ENCODE measurements at regions not wholly inside any gene's neighbourhood (a gene's known extent, or its start where the extent isn't known, plus 50 kb on each side); places are given as distances from the start of the nearest gene placed in this dataset.
"Not testable (repeated sequence)": the region's sequence is repeated elsewhere in the genome, so short reads cannot be mapped to it uniquely, and the experiment has no call there.

- Histone ChIP-seq H3K9me3 (no peaks in the 10 kb centered on the region), H3K36me3 (ENCODE audit: low read depth) (no peaks in the 10 kb centered on the region), H3K4me1 (ENCODE audit: low read depth) (no peaks in the 10 kb centered on the region), H3K4me3 (no peak overlapping the region)
- ATAC-seq (no peak), DNase-seq (no peak)
- intact Hi-C loops (cut with DNase I, micrococcal nuclease): no loop called here
- TF ChIP-seq, protein P1, sequence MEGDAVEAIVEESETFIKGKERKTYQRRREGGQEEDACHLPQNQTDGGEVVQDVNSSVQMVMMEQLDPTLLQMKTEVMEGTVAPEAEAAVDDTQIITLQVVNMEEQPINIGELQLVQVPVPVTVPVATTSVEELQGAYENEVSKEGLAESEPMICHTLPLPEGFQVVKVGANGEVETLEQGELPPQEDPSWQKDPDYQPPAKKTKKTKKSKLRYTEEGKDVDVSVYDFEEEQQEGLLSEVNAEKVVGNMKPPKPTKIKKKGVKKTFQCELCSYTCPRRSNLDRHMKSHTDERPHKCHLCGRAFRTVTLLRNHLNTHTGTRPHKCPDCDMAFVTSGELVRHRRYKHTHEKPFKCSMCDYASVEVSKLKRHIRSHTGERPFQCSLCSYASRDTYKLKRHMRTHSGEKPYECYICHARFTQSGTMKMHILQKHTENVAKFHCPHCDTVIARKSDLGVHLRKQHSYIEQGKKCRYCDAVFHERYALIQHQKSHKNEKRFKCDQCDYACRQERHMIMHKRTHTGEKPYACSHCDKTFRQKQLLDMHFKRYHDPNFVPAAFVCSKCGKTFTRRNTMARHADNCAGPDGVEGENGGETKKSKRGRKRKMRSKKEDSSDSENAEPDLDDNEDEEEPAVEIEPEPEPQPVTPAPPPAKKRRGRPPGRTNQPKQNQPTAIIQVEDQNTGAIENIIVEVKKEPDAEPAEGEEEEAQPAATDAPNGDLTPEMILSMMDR (IDR thresholded peaks at IDR 0.05): no peak
Measured at GRCh38 chr6:103819509-103819908, 1040.2 kb downstream of the HACE1 start.

DNA sequence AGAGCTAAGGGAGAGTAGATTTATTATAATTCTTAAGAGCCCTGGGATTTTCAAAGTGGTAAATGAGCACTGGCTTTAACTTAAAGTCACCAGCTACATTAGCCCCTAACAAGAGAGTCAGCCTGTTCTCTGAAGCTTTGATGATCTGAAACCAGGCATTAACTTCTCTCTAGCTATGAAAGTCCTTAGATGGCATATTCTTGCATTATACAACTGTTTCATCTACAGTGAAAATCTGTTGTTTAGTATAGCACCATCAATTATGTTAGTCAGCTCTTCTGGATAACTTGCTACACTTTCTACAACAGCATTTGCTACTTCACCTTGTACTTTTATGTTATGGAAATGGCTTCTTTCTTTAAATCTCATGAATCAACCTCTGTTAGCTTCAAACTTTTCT is 1046.7 kb downstream of the HACE1 start:
- DNase-seq (no peak), ATAC-seq (no peak)
- Histone ChIP-seq H3K9me3 (no peaks in the 10 kb centered on the region), H3K4me3 (no peak overlapping the region), H3K36me3 (ENCODE audit: low read depth) (no peaks in the 10 kb centered on the region), H3K4me1 (ENCODE audit: low read depth) (no peaks in the 10 kb centered on the region)
- TF ChIP-seq, protein P1 (IDR thresholded peaks at IDR 0.05): no peak
- intact Hi-C loops (cut with DNase I, micrococcal nuclease): no loop called here

GRCh38 chr6:103801901-103802479 is 1057.7 kb downstream of the HACE1 start:
- intact Hi-C loops (cut with DNase I, micrococcal nuclease); H3K36me3 ChIP-seq (ENCODE audit: low read depth); H3K4me3 ChIP-seq; DNase-seq; H3K4me1 ChIP-seq (ENCODE audit: low read depth); ATAC-seq; H3K9me3 ChIP-seq: not testable (repeated sequence)

- Histone ChIP-seq H3K4me3 (no peak overlapping the region), H3K4me1 (ENCODE audit: low read depth) (no peaks in the 10 kb centered on the region), H3K36me3 (ENCODE audit: low read depth) (no peaks in the 10 kb centered on the region), H3K9me3 (no peaks in the 10 kb centered on the region)
- intact Hi-C loops (cut with DNase I, micrococcal nuclease): no loop called here
- no peak for DNase-seq
- TF ChIP-seq, protein P1 (IDR thresholded peaks at IDR 0.05): no peak
- no peak for ATAC-seq
Measured at GRCh38 chr6:103799971-103800670, 1059.6 kb downstream of the HACE1 start.

GRCh38 chr6:103798166-103798565 is 1061.6 kb downstream of the HACE1 start:
- Histone ChIP-seq H3K4me1 (ENCODE audit: low read depth) (no peaks in the 10 kb centered on the region), H3K36me3 (ENCODE audit: low read depth) (no peaks in the 10 kb centered on the region), H3K9me3 (no peaks in the 10 kb centered on the region), H3K4me3 (no peak overlapping the region)
- ATAC-seq (no peak), DNase-seq (no peak)
- TF ChIP-seq, protein P1 (IDR thresholded peaks at IDR 0.05): no peak
- intact Hi-C loops (cut with DNase I, micrococcal nuclease): no loop called here

- DNase-seq: no peak
- Histone ChIP-seq H3K4me1 (ENCODE audit: low read depth) (no peaks in the 10 kb centered on the region), H3K4me3 (no peak overlapping the region), H3K36me3 (ENCODE audit: low read depth) (no peaks in the 10 kb centered on the region), H3K9me3 (no peaks in the 10 kb centered on the region)
- no peak for ATAC-seq
- intact Hi-C loops (cut with DNase I, micrococcal nuclease): no loop called here
- TF ChIP-seq, protein P1 (IDR thresholded peaks at IDR 0.05): no peak
Measured at GRCh38 chr6:103797738-103798137, 1062.0 kb downstream of the HACE1 start.

All from mucosa of descending colon (tissue), 3 donors.